A673 (cell line): ENCODE measurements at regions not wholly inside any gene's neighbourhood (a gene's known extent, or its start where the extent isn't known, plus 50 kb on each side); places are given as distances from the start of the nearest gene placed in this dataset.

Experiments used
- CTCF ChIP-seq: fragments of 300-800, 200-600 bp; sonication (generic); conservative IDR thresholded peaks from 2 replicates; pipeline ENCODE4 v1.5.1; 2017; ENCODE audit warnings: low read depth, mild to moderate bottlenecking, antibody characterized with exemption, low read length, moderate library complexity, mixed read lengths
- EZH2 ChIP-seq: fragments of 200-600 bp; sonication (generic); IDR thresholded peaks from 2 replicates; pipeline ENCODE4 v1.6.1; 2017; ENCODE audit warnings: borderline replicate concordance, low read depth, mild to moderate bottlenecking, mixed read lengths, antibody characterized with exemption, low read length; ENCODE audit not compliant: poor library complexity, severe bottlenecking

DNA sequence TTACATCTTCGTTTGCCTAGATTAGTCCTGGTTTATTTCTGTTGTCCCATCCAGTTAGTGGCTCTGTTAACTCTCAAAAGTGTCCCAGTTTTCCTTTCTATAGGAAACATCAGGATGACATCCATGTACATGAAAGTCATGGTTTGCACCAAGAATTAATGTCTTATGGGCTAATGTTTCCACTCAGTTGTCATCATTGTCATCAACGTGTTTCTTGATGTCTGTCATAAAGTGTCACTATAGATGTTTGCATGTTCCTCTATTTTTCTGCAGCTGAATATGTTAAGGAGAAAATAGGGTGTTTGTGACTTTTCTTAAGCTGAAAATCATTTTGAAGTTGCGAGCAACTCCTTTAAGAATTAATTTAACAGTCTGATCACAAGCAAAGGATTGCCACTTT lies 567.0 kb downstream of the TMEM114 start:
- no peak for TF ChIP-seq CTCF
- no peak for TF ChIP-seq EZH2
